Glutamatergic neuron (in vitro differentiated cells): ENCODE measurements at regions not wholly inside any gene's neighbourhood (a gene's known extent, or its start where the extent isn't known, plus 50 kb on each side); places are given as distances from the start of the nearest gene placed in this dataset.

Experiments
- DNase-seq: peaks from one replicate; pipeline ENCODE4 v3.0.0; 2022
- H3K27ac Mint-ChIP-seq: one replicate; pipeline ENCODE4 v1.8.0; 2020; ENCODE audit warnings: mild to moderate bottlenecking, mixed read lengths, inconsistent platforms; ENCODE audit not compliant: unreplicated experiment
- H3K27me3 Mint-ChIP-seq: one replicate; pipeline ENCODE4 v1.8.0; 2020; ENCODE audit warnings: mild to moderate bottlenecking, moderate library complexity, mixed read lengths, inconsistent platforms; ENCODE audit not compliant: unreplicated experiment
- H3K36me3 Mint-ChIP-seq: one replicate; pipeline ENCODE4 v1.8.0; 2020; ENCODE audit warnings: mild to moderate bottlenecking, mixed read lengths, inconsistent platforms; ENCODE audit not compliant: unreplicated experiment
- H3K4me1 Mint-ChIP-seq: one replicate; pipeline ENCODE4 v1.8.0; 2020; ENCODE audit warnings: mild to moderate bottlenecking, low read depth, mixed read lengths, inconsistent platforms; ENCODE audit not compliant: unreplicated experiment
- H3K4me3 Mint-ChIP-seq: one replicate; pipeline ENCODE4 v1.8.0; 2020; ENCODE audit warnings: mild to moderate bottlenecking, mixed read lengths, inconsistent platforms; ENCODE audit not compliant: unreplicated experiment
- H3K9me3 Mint-ChIP-seq: one replicate; pipeline ENCODE4 v1.8.0; 2020; ENCODE audit warnings: mild to moderate bottlenecking, moderate library complexity, mixed read lengths, inconsistent platforms; ENCODE audit not compliant: unreplicated experiment
- TF ChIP-seq, protein P1 (sequence below): fragments of 200-600 bp; sonication (generic); IDR thresholded peaks from one replicate; pipeline ENCODE4 v1.5.0; 2021; ENCODE audit not compliant: partially characterized antibody, unreplicated experiment

DNA sequence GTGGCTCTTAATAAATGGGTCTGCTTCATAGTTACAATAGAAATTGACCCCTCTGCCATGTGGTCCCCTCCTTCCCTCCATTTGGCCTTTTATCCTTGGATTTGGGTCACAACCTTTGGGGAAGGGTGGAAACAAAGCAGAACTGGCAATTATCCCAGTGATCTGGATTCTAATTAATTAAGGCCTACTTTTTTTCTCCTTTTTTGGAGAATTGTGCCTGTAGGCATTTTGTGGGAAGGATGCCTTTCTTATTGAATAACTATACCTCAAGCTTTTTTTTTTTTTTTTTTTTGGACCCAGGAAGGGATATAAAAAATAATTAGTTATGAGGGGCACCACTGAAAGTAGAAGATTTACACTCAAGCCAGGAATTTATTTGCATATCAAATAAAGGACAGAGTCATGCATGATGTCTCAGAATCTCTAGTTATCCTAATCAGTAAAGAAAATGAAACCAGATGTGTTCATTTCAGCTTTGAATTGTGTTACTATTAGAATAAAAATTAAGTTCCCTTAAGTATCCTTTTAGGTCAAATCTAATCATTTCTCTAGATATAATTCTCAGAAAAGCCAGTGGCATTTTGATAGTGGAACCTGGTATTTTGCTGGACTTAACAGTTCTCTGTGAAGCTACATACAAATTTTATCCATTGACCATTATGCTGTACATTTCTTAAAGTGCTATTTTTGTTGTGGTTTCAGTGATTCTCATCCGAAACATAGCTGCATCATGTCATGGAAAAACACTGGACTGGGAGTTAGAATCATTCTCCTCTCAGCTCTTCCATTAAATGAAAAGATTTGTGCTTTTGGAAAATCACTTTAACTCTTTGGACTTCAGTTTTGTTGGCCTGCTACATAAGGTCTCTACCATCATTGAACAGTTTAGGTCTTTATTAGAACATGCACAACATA is 129.3 kb downstream of the KCNRG start:
- H3K36me3 Mint-ChIP-seq: no peaks in the 10 kb centered on the region
- H3K9me3 Mint-ChIP-seq: no peaks in the 10 kb centered on the region
- no peak overlapping the region for H3K27ac Mint-ChIP-seq
- H3K4me3 Mint-ChIP-seq: no peak overlapping the region
- peaks cover 3% of the 10 kb centered on the region for H3K4me1 Mint-ChIP-seq
- H3K27me3 Mint-ChIP-seq: no peaks in the 10 kb centered on the region
- DNase-seq: no peak
- TF ChIP-seq, protein P1, sequence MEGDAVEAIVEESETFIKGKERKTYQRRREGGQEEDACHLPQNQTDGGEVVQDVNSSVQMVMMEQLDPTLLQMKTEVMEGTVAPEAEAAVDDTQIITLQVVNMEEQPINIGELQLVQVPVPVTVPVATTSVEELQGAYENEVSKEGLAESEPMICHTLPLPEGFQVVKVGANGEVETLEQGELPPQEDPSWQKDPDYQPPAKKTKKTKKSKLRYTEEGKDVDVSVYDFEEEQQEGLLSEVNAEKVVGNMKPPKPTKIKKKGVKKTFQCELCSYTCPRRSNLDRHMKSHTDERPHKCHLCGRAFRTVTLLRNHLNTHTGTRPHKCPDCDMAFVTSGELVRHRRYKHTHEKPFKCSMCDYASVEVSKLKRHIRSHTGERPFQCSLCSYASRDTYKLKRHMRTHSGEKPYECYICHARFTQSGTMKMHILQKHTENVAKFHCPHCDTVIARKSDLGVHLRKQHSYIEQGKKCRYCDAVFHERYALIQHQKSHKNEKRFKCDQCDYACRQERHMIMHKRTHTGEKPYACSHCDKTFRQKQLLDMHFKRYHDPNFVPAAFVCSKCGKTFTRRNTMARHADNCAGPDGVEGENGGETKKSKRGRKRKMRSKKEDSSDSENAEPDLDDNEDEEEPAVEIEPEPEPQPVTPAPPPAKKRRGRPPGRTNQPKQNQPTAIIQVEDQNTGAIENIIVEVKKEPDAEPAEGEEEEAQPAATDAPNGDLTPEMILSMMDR: no peak

DNA sequence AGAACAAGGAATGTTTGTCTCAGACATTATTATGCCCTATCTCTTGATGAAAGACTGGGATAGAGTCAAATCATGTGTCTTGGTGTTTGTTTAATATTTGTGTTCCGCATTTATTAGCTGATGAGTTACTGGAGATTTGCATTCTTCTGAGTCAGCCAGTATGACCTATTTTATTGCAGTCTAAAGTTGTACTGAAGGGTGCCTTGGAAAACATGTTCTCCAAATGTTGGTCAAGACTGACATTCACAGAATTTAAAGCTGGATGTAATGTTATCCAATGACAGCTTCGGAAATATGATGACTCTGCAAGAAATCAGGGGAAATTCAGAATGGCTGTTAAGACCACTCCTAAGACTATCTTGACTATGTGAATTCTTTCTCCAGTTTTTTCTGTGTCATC is 134.0 kb downstream of the KCNRG start:
- Mint-ChIP-seq H3K27ac (no peak overlapping the region), H3K4me1 (peaks cover 4% of the 10 kb centered on the region), H3K27me3 (peaks cover 1% of the 10 kb centered on the region), H3K9me3 (no peaks in the 10 kb centered on the region), H3K36me3 (no peaks in the 10 kb centered on the region), H3K4me3 (no peak overlapping the region)
- no peak for DNase-seq
- TF ChIP-seq, protein P1: no peak

DNA sequence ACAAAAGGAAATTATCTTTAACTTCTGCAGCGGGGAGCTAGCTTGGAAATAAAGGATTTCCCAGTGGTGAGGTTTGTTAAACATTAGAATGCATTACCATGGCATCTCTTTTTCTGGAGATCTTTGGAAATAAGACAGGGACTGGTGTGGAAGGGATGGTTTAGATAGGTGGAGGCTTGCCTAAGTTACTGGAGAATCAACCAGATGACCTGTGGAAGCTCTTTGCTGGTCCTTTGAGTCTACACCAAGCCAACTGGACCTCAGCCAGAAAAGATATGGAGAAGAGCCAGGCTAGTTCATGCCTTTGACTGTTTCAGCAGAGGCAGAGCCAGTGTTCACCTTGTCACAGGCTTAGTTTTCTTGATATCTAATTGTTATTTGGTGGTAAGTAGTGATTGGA is 134.7 kb downstream of the KCNRG start:
- Mint-ChIP-seq H3K4me3 (no peak overlapping the region), H3K4me1 (peaks cover 4% of the 10 kb centered on the region), H3K36me3 (no peaks in the 10 kb centered on the region), H3K9me3 (no peaks in the 10 kb centered on the region), H3K27ac (no peak overlapping the region), H3K27me3 (peaks cover 1% of the 10 kb centered on the region)
- DNase-seq: no peak
- TF ChIP-seq, protein P1: no peak

DNA sequence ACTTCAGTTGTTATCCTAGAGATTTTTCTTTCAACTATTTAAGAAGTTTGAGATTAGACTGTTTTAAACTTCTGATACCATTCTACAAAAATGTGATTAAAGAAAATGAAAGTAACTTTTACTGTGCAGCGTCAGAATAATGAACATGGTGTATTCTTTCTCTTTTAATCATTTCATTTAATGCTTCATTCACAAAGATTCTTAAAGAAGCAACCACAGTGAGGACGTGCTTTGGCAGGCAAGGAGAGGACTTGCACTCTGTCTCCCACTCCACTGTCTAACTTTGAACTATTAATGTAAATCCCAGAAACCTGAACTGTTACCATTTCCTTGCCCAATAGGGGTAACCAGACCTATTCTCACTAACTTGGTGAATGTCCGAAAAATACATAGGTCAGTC is 137.0 kb downstream of the KCNRG start:
- peaks cover 4% of the 10 kb centered on the region for H3K4me1 Mint-ChIP-seq
- no peaks in the 10 kb centered on the region for H3K36me3 Mint-ChIP-seq
- H3K27ac Mint-ChIP-seq: no peak overlapping the region
- DNase-seq: no peak
- TF ChIP-seq, protein P1: no peak
- H3K4me3 Mint-ChIP-seq: no peak overlapping the region
- no peaks in the 10 kb centered on the region for H3K9me3 Mint-ChIP-seq
- H3K27me3 Mint-ChIP-seq: peaks cover 1% of the 10 kb centered on the region

DNA sequence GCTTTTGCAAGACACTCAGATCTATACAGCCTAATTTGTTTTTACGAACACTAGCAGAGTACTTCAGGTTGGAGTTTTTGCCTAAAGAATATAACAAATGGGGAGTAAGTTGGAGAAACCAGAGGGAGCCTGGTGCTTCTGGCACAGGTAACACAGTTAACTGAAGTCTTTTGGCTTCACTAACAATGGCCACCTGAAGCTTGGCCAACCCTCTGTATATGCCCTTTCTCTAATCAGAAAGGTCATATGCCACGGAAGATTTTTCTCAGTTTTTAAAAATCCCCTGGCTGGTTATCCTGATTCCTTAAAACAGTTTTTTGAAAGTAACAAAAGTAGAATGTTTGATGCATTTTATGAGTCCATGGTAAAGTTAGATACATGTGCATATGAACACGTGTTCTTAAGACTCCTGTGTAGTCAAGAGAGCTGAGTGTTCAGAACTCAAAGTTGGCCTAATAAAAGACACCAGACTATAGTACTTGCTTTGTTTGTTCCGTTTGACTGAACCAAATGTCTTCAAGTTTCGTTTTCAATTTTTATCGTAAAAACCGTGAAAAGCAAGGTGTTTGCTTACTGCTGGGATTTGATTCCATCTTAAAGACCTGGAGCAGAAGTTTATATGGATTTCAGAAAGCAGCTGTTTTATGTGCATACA is 137.5 kb downstream of the KCNRG start:
- no peak overlapping the region for H3K27ac Mint-ChIP-seq
- H3K27me3 Mint-ChIP-seq: peaks cover 1% of the 10 kb centered on the region
- no peak overlapping the region for H3K4me3 Mint-ChIP-seq
- no peaks in the 10 kb centered on the region for H3K36me3 Mint-ChIP-seq
- H3K9me3 Mint-ChIP-seq: no peaks in the 10 kb centered on the region
- TF ChIP-seq, protein P1: no peak
- peaks cover 4% of the 10 kb centered on the region for H3K4me1 Mint-ChIP-seq
- DNase-seq: no peak
